Smooth muscle cell (in vitro differentiated cells): ENCODE measurements at regions not wholly inside any gene's neighbourhood (a gene's known extent, or its start where the extent isn't known, plus 50 kb on each side); places are given as distances from the start of the nearest gene placed in this dataset.

Source experiments
- DNase-seq: peaks from one replicate; lab custom pipeline; 2025; ENCODE audit not compliant: unreplicated experiment; lab: John Stamatoyannopoulos, UW
- H2AFZ ChIP-seq: fragments of 200-600 bp; sonication (generic); 2 replicates; pipeline ENCODE4 v1.6.0; 2016; ENCODE audit warnings: antibody characterized with exemption, low read depth, mild to moderate bottlenecking
- H3F3A ChIP-seq: fragments of 200-600 bp; sonication (generic); 2 replicates; pipeline ENCODE4 v1.6.0; 2017; ENCODE audit warnings: antibody characterized with exemption, low read depth
- H3K27ac ChIP-seq: fragments of 200-600 bp; sonication (generic); 2 replicates; pipeline ENCODE4 v1.5.1; 2016; ENCODE audit warnings: low read depth, mild to moderate bottlenecking
- H3K27me3 ChIP-seq: fragments of 200-600 bp; sonication (generic); 2 replicates; pipeline ENCODE4 v1.6.1; 2016; ENCODE audit warnings: low read depth, mild to moderate bottlenecking
- H3K36me3 ChIP-seq: fragments of 200-600 bp; sonication (generic); 2 replicates; pipeline ENCODE4 v1.5.1; 2016; ENCODE audit warnings: low read depth
- H3K4me1 ChIP-seq: fragments of 200-600 bp; sonication (generic); 2 replicates; pipeline ENCODE4 v1.5.1; 2016; ENCODE audit warnings: low read depth
- H3K4me2 ChIP-seq: fragments of 200-600 bp; sonication (generic); 2 replicates; pipeline ENCODE4 v1.6.0; 2016; ENCODE audit warnings: mild to moderate bottlenecking
- H3K4me3 ChIP-seq: fragments of 200-600 bp; sonication (generic); 2 replicates; pipeline ENCODE4 v1.5.1; 2016; ENCODE audit warnings: mild to moderate bottlenecking
- H3K79me2 ChIP-seq: fragments of 200-600 bp; sonication (generic); 2 replicates; pipeline ENCODE4 v1.6.0; 2016; ENCODE audit warnings: low read depth, mild to moderate bottlenecking
- H3K9ac ChIP-seq: fragments of 200-600 bp; sonication (generic); 2 replicates; pipeline ENCODE4 v1.6.0; 2016; ENCODE audit warnings: low read depth
- H3K9me3 ChIP-seq: fragments of 200-600 bp; sonication (generic); replicated peaks from 2 replicates; pipeline ENCODE4 v1.5.1; 2016; ENCODE audit warnings: low read depth
- H4K20me1 ChIP-seq: fragments of 200-600 bp; sonication (generic); 2 replicates; pipeline ENCODE4 v1.6.0; 2016; ENCODE audit warnings: low read depth
- CTCF ChIP-seq: fragments of 200-600 bp; sonication (generic); IDR thresholded peaks from 2 replicates; pipeline ENCODE4 v1.5.1; 2017; ENCODE audit warnings: borderline replicate concordance, mild to moderate bottlenecking, antibody characterized with exemption; ENCODE audit not compliant: insufficient read depth, poor library complexity, severe bottlenecking
- WGBS: methylation state at CpG from one replicate; pipeline ENCODE4 v1.1.7; 2016; ENCODE audit warnings: low lambda C conversion rate; 5-methylcytosine and 5-hydroxymethylcytosine counted together

- Histone ChIP-seq H2AFZ (no peak overlapping the region), H3K79me2 (no peaks in the 10 kb centered on the region), H3K9ac (no peak overlapping the region), H3K9me3 (no peaks in the 10 kb centered on the region), H3K27ac (peak overlapping the region; percentile 72), H3K4me1 (peaks cover 5% of the 10 kb centered on the region), H3F3A (peaks cover 13% of the 10 kb centered on the region), H3K27me3 (no peaks in the 10 kb centered on the region), H3K4me2 (peak overlapping the region; percentile 55), H4K20me1 (no peaks in the 10 kb centered on the region), H3K36me3 (no peaks in the 10 kb centered on the region), H3K4me3 (no peak overlapping the region)
- no peak for DNase-seq
- TF ChIP-seq CTCF = no peak
- 68% methylated on average over 3 of the region's 3 CpGs for WGBS
Observed at GRCh38 chr21:35575280-35575915, 484.9 kb downstream of the SETD4 start.

GRCh38 chr21:35573472-35574374 is 486.6 kb downstream of the SETD4 start:
- 52% methylated on average over 6 of the region's 6 CpGs for WGBS
- Histone ChIP-seq H3K4me2 (peak overlapping the region; percentile 55), H3K9ac (no peak overlapping the region), H3K4me1 (peaks cover 5% of the 10 kb centered on the region), H3K4me3 (no peak overlapping the region), H3K79me2 (no peaks in the 10 kb centered on the region), H3K9me3 (no peaks in the 10 kb centered on the region), H2AFZ (no peak overlapping the region), H3K27me3 (no peaks in the 10 kb centered on the region), H3K36me3 (no peaks in the 10 kb centered on the region), H4K20me1 (no peaks in the 10 kb centered on the region), H3F3A (peaks cover 13% of the 10 kb centered on the region), H3K27ac (peak overlapping the region; percentile 72)
- no peak for TF ChIP-seq CTCF
- no peak for DNase-seq

- Histone ChIP-seq H3K9me3 (no peaks in the 10 kb centered on the region), H3K27me3 (no peaks in the 10 kb centered on the region), H3K9ac (no peak overlapping the region), H3K36me3 (no peaks in the 10 kb centered on the region), H3K4me3 (no peak overlapping the region), H3K79me2 (no peaks in the 10 kb centered on the region), H3K4me1 (peaks cover 5% of the 10 kb centered on the region), H3K27ac (no peak overlapping the region), H4K20me1 (no peaks in the 10 kb centered on the region), H3K4me2 (no peak overlapping the region), H2AFZ (no peak overlapping the region), H3F3A (peaks cover 13% of the 10 kb centered on the region)
- DNase-seq = no peak
- no peak for TF ChIP-seq CTCF
- 83% methylated on average over 7 of the region's 7 CpGs for WGBS
Observed at GRCh38 chr21:35571910-35572309, 488.4 kb downstream of the SETD4 start.
